GM23338 (cell line): ENCODE measurements at regions not wholly inside any gene's neighbourhood (a gene's known extent, or its start where the extent isn't known, plus 50 kb on each side); places are given as distances from the start of the nearest gene placed in this dataset.

Experiments used
- ATAC-seq: fragments of 200-7000 bp; cut with Tn5 transposase; 3 replicates; pipeline ENCODE4 v1.9.1; 2020
- DNase-seq: peaks from one replicate; pipeline ENCODE4 v3.0.0-alpha.2; 2015; ENCODE audit warnings: low spot score
- H2AFZ ChIP-seq: fragments of 200-600 bp; sonication (generic); 2 replicates; pipeline ENCODE4 v1.8.0; 2016; ENCODE audit warnings: antibody characterized with exemption, mild to moderate bottlenecking, moderate library complexity
- H3F3A ChIP-seq: fragments of 200-600 bp; sonication (generic); replicated peaks from 2 replicates; pipeline ENCODE4 v1.8.0; 2017; ENCODE audit warnings: antibody characterized with exemption, mixed run types, low read depth
- H3K27ac ChIP-seq: fragments of 200-600 bp; sonication (generic); 2 replicates; pipeline ENCODE4 v1.6.1; 2016; ENCODE audit warnings: low read depth
- H3K27me3 ChIP-seq: fragments of 200-600 bp; sonication (generic); 2 replicates; pipeline ENCODE4 v1.8.0; 2016; ENCODE audit warnings: mild to moderate bottlenecking, mixed run types, moderate library complexity; ENCODE audit not compliant: insufficient read depth
- H3K36me3 ChIP-seq: fragments of 200-600 bp; sonication (generic); 2 replicates; pipeline ENCODE4 v1.8.0; 2016; ENCODE audit warnings: mild to moderate bottlenecking; ENCODE audit not compliant: insufficient read depth
- H3K4me1 ChIP-seq: fragments of 200-600 bp; sonication (generic); 2 replicates; pipeline ENCODE4 v1.8.0; 2016; ENCODE audit warnings: mild to moderate bottlenecking, moderate library complexity; ENCODE audit not compliant: insufficient read depth
- H3K4me2 ChIP-seq: fragments of 200-600 bp; sonication (generic); 2 replicates; pipeline ENCODE4 v1.7.1; 2017; ENCODE audit warnings: mixed run types
- H3K4me3 ChIP-seq: fragments of 200-600 bp; sonication (generic); 2 replicates; pipeline ENCODE4 v1.6.1; 2016; ENCODE audit warnings: mixed run types
- H3K79me2 ChIP-seq: fragments of 200-600 bp; sonication (generic); replicated peaks from 2 replicates; pipeline ENCODE4 v1.8.0; 2017; ENCODE audit warnings: mild to moderate bottlenecking; ENCODE audit not compliant: insufficient read depth
- H3K9me2 ChIP-seq: fragments of 200-600 bp; sonication (generic); 2 replicates; pipeline ENCODE4 v1.8.0; 2017; ENCODE audit not compliant: insufficient read depth
- H4K20me1 ChIP-seq: fragments of 200-600 bp; sonication (generic); replicated peaks from 2 replicates; pipeline ENCODE4 v1.8.0; 2017; ENCODE audit warnings: mild to moderate bottlenecking; ENCODE audit not compliant: insufficient read depth
- H3K27ac Mint-ChIP-seq: 2 replicates; pipeline ENCODE4 v1.8.0; 2020; ENCODE audit warnings: inconsistent platforms, mild to moderate bottlenecking, moderate library complexity, mixed read lengths
- H3K27me3 Mint-ChIP-seq: 3 replicates; pipeline ENCODE4 v1.8.0; 2022; ENCODE audit warnings: low read depth, mild to moderate bottlenecking, moderate library complexity, mixed read lengths, inconsistent platforms; ENCODE audit not compliant: insufficient read depth, poor library complexity
- H3K36me3 Mint-ChIP-seq: 3 replicates; pipeline ENCODE4 v1.8.0; 2021; ENCODE audit warnings: low read depth, mild to moderate bottlenecking, inconsistent platforms, moderate library complexity, mixed read lengths
- H3K4me1 Mint-ChIP-seq: 3 replicates; pipeline ENCODE4 v1.8.0; 2020; ENCODE audit warnings: mild to moderate bottlenecking, inconsistent platforms, mixed read lengths
- H3K4me3 Mint-ChIP-seq: 3 replicates; pipeline ENCODE4 v1.8.0; 2021; ENCODE audit warnings: moderate library complexity, mild to moderate bottlenecking, inconsistent platforms, mixed read lengths
- H3K9me3 Mint-ChIP-seq: 3 replicates; pipeline ENCODE4 v1.8.0; 2020; ENCODE audit warnings: moderate library complexity, mild to moderate bottlenecking, inconsistent platforms, mixed read lengths
- CREB1 ChIP-seq: fragments of 250-450 bp; sonication (Bioruptor Pico); IDR thresholded peaks from 2 replicates; pipeline ENCODE4 v1.5.0; 2020; ENCODE audit warnings: low read depth, mild to moderate bottlenecking, moderate library complexity
- CTCF ChIP-seq, 2 experiments: fragments of 200-600 bp in 1 of 2; sonication (generic) in 1 of 2; conservative IDR thresholded peaks; 2 replicates each; pipeline versions ENCODE4 v1.5.1 to v1.6.1; 2016 to 2017; ENCODE audit warnings: antibody characterized with exemption in 2 of 2, low read depth in 2 of 2, mild to moderate bottlenecking in 2 of 2, moderate library complexity in 1 of 2
- ETS1 ChIP-seq: IDR thresholded peaks from 2 replicates; pipeline ENCODE4 v1.6.1; 2016; ENCODE audit warnings: antibody characterized with exemption
- EZH2 ChIP-seq: fragments of 200-600 bp; sonication (generic); IDR thresholded peaks from one replicate; pipeline ENCODE4 v1.8.0; 2017; ENCODE audit warnings: antibody characterized with exemption, mild to moderate bottlenecking, low read depth; ENCODE audit not compliant: unreplicated experiment
- EZH2phosphoT487 ChIP-seq: fragments of 200-600 bp; sonication (generic); IDR thresholded peaks from one replicate; pipeline ENCODE4 v1.8.1; 2018; ENCODE audit warnings: antibody characterized with exemption; ENCODE audit not compliant: unreplicated experiment
- JUNB ChIP-seq: IDR thresholded peaks from one replicate; pipeline ENCODE4 v1.6.1; 2016; ENCODE audit warnings: antibody characterized with exemption; ENCODE audit not compliant: unreplicated experiment
- NANOG ChIP-seq: IDR thresholded peaks from 2 replicates; pipeline ENCODE4 v1.6.1; 2016; ENCODE audit warnings: antibody characterized with exemption, borderline replicate concordance
- POLR2AphosphoS5 ChIP-seq: IDR thresholded peaks from 2 replicates; pipeline ENCODE4 v1.6.1; 2016; ENCODE audit warnings: antibody characterized with exemption, low read depth
- REST ChIP-seq: IDR thresholded peaks from one replicate; pipeline ENCODE4 v1.6.1; 2018; ENCODE audit warnings: antibody characterized with exemption; ENCODE audit not compliant: unreplicated experiment
- STAT1 ChIP-seq: IDR thresholded peaks from one replicate; pipeline ENCODE4 v1.6.1; 2016; ENCODE audit warnings: antibody characterized with exemption; ENCODE audit not compliant: unreplicated experiment
- ZNF114 ChIP-seq: fragments of 250-450 bp; sonication (Bioruptor Pico); IDR thresholded peaks from 2 replicates; pipeline ENCODE4 v1.5.0; 2020; ENCODE audit warnings: mild to moderate bottlenecking, moderate library complexity
- ZNF331 ChIP-seq: fragments of 250-450 bp; sonication (Bioruptor Pico); IDR thresholded peaks from 2 replicates; pipeline ENCODE4 v1.5.0; 2020; ENCODE audit warnings: low read depth, mild to moderate bottlenecking, moderate library complexity
- ZNF462 ChIP-seq: fragments of 250-450 bp; sonication (Bioruptor Pico); IDR thresholded peaks from 2 replicates; pipeline ENCODE4 v1.5.0; 2020; ENCODE audit warnings: mild to moderate bottlenecking, moderate library complexity

GRCh38 chr9:134518004-134518606 is 123.5 kb upstream of the COL5A1 start:
- peaks cover 2% of the 10 kb centered on the region for H3K27me3 Mint-ChIP-seq

More at GRCh38 chr9:134518004-134518606, 123.5 kb upstream of the COL5A1 start:
- TF ChIP-seq EZH2 (no peak), NANOG (no peak), JUNB (no peak), ZNF331 (CRISPR knock-in tag) (no peak), ZNF462 (CRISPR knock-in tag) (no peak), REST (no peak), POLR2AphosphoS5 (no peak), CTCF (conservative IDR thresholded peaks at IDR 0.05; ENCODE audit: low read depth in 2 of 2) (no peak), EZH2phosphoT487 (no peak), STAT1 (no peak), CREB1 (CRISPR knock-in tag) (no peak), ETS1 (no peak), ZNF114 (CRISPR knock-in tag) (no peak)
- H3K27me3 ChIP-seq: no peaks in the 10 kb centered on the region
- no peaks in the 10 kb centered on the region for H3K79me2 ChIP-seq
- H3K9me2 ChIP-seq: no peaks in the 10 kb centered on the region
- Mint-ChIP-seq H3K4me1 (0 out of 3 replicates have a peak, but pooled peaks cover 2% of the 10 kb centered on the region), H3K4me3 (no peak overlapping the region), H3K36me3 (no peaks in the 10 kb centered on the region), H3K9me3 (peaks cover 11% of the 10 kb centered on the region), H3K27ac (no peak overlapping the region)
- DNase-seq: peak; percentile 52
- no peak overlapping the region for H3K4me3 ChIP-seq
- H2AFZ ChIP-seq: no peak overlapping the region
- ATAC-seq: peak; percentile 84
- no peak overlapping the region for H3K27ac ChIP-seq
- H4K20me1 ChIP-seq: no peaks in the 10 kb centered on the region
- no peaks in the 10 kb centered on the region for H3K4me1 ChIP-seq
- H3F3A ChIP-seq: no peaks in the 10 kb centered on the region
- H3K4me2 ChIP-seq: no peak overlapping the region
- H3K36me3 ChIP-seq: no peaks in the 10 kb centered on the region
